Left kidney (tissue), 1 donor: ENCODE measurements at regions not wholly inside any gene's neighbourhood (a gene's known extent, or its start where the extent isn't known, plus 50 kb on each side); places are given as distances from the start of the nearest gene placed in this dataset.

Source experiments
- DNase-seq: peaks from one replicate; pipeline ENCODE4 v3.0.0-alpha.2; 2013

DNA sequence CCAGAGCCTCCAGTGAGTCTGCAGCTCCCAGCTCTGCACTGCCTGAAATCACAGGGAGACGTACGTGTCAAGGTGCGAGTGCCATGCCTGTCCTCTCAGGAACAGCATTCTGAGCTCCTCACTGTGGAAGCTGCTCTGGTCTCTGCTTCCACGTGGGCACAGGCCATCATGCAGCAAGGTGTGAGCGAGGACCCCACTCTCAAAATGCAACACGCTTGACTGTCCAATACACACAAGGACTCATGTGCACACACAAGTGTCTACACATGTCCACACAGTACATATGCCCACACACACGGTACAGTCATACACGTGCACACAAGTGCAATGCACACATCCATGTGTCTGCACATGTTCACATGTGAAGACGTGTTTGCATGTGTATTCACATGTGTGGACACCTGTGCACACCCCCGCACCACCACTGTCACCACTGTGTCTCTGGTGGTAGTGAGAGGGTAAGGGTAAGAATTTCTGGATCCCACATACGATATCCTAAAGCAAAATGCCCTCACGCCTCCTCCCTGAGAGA is 260.5 kb downstream of the DLL1 start:
- no peak for DNase-seq

DNA sequence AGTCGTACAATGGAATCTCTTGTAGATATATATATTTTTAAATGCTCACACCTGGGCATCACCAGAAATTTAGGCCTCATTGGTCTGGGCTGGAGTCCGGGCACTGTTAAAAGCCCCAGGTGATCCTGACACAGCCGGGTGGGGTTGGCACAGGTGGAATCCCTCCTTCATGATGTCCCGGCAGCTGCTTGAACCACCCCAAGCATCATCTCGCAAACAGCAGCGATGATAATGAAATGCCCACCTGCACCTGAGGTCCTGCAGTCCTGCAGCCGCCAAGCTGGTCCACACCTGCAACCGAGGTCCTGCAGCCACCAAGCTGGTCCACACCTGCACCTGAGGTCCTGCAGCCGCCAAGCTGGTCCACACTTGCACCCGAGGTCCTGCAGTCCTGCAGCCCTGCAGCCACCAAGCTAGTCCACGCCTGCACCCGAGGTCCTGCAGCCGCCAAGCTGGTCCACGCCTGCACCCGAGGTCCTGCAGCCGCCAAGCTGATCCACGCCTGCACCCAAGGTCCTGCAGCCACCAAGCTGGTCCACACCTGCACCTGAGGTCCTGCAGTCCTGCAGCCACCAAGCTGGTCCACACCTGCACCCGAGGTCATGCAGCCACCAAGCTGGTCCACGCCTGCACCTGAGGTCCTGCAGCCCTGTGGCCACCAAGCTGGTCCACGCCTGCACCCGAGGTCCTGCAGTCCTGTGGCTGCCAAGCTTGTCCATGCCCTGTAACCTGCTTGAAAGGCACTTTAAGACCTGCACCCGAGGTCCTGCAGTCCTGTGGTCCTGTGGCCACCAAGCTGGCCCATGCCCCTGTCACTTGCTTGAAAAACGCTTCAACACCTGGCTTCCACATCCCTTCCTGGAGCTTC is 261.2 kb downstream of the DLL1 start:
- DNase-seq = no peak

DNA sequence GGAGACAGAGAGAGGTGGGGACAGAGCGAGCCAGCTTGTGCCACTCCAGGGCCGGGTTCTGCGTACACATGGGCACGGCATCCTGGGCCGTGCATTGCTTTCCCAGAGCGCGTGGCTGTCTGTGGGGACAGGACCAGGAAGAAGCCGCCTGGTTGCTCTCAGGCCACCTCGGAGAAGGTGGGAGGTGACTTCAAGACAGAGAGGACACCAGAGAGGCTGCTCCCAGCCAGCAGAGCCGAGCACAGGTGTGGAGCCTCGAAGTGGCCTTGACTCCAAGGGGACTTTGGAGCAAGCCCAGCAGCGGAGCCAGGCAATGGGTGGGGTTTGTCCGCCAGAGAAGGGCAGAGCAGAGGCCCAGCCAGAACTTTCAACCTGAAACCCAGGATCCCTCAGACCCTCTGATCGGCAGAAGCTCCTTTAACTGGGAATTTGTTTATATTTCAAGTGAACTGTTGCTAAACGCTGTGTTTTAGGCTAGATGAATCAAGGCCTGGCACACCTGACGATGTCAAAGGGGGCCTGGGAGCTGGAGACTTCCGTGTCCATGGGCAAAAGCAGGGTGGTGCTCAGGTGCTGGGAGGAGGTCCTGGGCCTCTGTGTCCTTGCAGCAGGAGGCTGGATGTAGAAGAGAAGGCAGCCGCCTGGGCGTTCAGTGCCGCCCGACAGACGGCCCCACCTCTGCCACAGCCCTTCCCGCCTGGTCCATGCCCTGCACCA is 262.1 kb downstream of the DLL1 start:
- no peak for DNase-seq

DNA sequence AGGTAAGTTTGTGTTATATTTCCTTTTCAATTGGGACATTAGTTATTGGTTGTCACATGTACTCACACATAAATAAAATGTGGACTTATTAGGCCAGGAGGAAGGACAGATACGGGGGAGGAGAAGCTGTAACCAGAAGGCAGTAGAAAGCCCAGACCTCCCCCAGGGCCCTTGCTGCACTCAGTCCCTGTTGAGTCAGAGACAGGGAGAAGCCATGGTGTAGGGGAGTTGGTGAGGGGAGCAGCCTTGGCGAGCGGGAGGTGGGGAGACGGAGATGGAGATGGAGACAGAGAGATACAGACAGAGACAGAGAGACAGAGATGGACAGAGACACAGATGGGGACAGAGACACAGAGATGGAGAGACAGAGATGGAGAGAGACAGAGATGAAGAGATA is 263.2 kb downstream of the DLL1 start:
- DNase-seq = no peak

DNA sequence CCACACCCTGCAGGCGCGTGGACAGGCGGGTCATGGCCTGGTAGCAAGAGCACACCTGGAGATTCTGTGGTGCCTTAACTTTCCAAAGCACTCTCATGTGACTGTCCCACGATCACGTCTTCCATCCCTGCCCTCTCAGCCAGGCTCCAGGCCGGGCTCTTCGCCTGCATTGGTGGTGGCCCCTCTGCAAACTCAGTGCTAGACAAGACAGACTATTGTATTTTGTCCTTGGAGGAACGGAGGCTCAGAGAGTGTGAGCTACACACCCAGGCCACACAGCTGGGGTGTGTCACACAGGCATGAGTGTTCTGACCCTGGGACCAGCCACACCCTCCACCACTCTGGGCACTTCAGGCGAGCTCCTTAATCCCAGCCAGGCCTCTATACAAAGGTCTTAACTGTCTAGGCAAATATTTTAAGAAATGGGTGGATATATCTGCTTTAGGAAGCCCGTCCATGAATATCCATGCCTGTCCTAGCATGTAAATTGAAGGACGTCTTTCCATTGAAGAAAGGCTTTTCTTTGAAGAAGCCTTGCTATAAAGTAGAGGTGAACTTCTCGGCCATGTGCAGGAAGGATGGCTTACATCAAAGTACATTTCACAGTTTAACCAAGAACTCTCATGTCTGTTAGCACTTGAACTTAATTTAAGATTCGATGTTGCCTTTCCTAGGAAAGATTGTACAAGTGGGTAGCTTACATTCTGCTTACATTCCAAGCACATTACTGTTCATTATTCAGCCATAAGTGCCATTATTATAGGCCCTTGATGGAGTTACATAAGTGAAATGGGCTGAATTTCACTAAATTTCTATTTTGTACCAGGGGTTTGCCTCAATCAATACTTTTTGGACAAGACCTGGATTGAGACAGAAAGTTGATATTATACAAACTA is 263.9 kb downstream of the DLL1 start:
- no peak for DNase-seq

DNA sequence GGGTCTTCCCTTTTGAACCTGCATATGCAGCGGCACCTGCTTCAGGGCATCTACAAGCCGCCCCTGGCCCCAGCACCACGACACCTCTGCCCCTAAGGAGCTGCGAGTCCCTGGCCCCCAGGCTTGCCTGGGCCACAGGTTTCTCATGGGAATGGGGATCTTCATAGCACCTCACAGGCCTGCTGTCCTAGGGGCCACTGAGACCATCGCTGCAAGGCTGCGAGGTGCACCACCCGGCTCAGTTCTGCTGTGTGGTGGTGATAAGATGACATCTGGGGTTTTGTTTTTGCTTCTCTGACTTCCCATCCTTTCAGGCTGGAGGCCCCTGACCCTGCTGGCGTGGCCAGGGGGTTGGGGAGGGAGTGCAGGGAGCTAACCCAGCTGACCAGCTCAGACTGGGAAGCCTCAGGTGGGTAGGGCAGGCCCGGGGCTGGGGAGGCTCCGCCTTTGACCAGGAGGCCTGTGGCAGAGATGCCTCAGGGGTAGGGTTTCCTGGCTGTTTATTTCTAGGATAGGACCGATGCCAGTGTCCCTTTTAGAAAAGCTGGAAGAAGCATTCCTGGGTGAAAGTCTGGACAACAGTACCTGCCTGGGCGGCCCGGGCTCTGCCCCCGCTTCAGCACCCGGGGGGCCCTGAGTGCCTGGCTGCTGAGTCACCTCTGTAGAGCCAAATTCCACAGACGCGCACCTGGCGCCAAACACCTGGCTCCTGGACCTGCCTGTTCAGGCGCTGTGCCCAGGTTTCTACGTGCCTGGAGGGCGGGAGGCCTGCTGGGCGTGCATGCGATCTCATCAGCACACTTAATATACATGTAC is 264.7 kb downstream of the DLL1 start:
- DNase-seq = no peak

DNA sequence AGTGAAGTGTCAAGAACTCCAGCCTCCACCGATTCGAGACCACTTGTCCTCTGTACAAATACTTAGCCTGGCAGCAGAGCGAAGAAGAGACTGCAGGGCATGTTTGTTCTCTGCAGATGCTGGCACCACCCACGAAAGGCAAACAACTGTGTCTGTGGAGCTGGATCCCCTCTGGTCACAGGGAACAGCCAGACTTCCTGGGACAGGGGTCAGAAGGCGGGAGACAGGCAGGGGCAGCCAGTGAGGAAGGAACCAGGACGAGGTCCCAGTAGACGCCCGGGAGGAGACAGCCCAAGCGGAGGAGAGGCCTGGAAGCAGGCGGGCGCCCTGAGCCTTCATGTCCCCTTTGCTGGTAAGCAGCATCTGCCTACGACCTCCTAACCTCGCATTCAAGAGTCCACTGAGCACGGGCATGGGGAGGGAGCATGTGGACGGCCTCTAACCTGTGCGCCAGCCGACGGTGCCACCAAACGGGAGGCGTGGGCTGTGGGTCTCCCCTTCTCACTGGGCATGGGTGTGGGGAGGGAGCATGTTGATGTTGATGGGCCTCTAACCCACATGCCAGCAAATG is 265.5 kb downstream of the DLL1 start:
- DNase-seq = no peak

DNA sequence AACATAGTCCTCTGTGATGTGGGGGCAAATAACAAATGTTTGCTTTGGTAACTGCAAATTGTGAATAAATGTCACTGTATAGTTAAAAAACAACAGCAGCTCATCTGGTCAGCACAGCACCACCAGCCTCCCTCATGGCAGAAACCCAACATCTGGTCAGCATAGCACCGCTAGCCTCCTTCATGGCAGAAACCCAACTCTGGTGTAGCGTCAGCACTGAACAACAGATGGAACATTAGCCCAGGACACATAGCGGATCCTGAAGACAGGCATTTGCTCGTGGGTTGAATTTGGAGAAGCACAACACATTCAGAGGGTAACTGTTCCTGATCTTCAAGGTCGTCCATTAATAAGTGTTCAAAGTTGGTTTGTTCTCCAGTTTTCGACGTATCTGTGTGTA is 265.9 kb downstream of the DLL1 start:
- no peak for DNase-seq

DNA sequence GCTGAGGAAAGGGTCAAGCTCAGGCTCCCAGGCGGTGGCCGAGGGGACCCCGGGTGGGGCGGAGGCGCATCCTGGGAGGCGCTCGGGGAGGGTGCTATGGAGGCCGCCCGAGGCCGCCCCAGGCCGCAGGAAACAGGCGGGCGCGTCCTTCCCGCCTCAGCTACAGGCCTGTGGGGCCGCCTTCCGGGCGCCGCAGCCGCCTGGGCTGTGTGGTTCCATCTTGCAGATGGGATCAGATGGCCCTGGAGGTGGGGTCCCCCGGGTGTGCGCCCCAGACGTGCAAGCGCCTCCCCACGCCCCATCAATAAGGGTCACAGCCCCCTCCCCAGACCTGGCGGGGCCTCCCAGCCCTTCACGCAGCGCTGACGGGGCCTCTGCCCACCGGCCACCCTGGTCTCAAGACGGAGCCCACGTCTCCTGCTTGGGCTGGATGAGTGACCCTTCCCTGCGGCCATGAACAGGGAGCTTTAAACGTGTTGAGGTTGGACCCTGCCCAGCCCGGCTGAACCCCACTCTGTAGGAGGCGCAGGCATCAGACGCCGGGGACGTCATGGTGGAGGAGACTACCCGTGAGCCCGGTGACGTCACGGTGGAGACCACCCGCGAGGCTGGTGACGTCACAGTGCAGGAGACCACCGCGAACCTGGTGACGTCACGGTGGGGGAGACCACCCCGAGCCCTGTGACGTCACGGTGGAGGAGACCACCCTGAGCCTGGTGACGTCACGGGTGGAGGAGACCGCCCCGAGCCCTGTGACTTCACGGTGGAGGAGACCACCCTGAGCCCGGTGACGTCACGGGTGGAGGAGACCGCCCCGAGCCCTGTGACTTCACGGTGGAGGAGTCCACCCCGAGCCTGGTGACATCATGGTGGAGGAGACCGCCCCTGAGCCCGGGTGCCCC is 267.0 kb downstream of the DLL1 start:
- no peak for DNase-seq

DNA sequence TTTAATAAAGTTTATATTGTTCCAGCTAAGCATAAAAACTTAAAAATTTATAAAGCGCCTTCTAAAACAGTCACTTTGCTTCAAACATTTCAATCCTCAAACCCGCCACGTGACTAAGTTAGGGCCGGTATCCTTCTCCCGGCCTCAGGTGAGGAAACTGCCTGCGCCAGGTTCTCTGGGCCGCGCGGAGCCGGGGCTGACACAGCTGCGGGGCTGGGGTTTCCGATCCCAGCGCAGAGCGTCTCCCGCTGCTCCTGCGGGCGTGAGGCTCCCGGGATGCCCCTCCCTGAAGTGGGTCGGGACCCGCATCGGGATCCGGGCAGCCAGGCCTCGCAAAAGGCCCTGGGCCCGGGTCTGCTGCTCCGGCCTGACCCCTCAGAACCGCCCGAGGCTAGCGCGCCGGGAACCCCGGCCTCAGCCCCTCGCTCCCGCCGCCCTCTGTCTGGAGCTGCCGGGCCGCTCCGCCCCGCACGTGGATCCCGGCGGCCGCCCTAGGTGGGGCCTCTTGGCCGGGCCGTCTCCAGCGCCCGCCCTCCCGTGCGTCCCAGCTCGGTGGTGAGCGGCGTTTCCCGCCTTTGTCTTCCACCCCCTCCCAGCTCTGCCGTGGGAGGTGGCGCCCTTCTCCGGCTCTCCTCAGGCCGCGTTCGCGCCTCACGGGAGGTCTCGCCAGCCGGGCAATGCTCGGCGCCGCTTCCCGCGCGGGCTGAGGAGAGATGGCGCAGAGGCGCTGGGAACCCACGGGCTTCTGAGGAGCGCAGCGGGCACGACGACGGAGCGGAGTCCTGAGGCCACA is 267.9 kb downstream of the DLL1 start:
- DNase-seq = no peak

DNA sequence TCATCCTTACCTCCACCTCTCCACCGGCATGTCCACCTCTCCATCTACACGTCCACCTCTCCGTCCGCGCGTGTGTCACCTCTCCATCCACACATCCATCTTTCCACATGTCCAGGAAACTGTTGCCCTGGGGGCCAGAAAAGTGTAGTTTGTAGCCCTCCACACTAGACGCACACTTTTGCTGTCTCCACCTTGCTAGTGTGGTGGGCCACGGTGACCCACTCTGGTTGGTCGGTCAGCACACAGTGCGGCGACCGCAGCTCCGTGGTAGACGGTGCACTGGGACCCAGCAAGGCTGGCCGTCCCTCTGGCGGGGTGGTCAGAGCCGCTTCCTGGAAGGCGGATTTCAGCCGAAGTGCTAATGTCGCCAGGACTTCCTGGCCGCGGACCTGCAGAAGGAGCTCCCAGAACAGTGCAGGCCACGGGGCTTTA is 268.6 kb downstream of the DLL1 start:
- no peak for DNase-seq

DNA sequence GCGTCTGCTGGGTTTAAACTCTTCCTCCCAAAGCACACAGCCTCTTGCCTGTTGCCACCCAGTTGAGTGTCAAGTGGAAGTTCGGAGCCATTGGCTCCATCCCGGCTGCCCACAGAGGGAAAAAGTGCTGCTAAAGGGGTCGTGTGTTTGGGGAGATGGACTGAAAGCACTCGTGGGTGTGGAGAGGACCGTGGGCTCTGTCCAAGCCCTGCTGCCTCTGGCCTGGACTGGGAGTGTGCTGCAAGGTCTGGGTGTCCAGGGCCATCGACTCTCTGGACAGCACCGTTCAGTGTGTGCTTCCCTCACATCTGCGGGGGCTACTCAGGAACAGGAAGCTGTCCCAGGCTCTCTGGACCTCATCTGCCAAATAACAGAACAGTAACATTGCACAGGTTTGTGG is 269.3 kb downstream of the DLL1 start:
- DNase-seq = no peak

DNA sequence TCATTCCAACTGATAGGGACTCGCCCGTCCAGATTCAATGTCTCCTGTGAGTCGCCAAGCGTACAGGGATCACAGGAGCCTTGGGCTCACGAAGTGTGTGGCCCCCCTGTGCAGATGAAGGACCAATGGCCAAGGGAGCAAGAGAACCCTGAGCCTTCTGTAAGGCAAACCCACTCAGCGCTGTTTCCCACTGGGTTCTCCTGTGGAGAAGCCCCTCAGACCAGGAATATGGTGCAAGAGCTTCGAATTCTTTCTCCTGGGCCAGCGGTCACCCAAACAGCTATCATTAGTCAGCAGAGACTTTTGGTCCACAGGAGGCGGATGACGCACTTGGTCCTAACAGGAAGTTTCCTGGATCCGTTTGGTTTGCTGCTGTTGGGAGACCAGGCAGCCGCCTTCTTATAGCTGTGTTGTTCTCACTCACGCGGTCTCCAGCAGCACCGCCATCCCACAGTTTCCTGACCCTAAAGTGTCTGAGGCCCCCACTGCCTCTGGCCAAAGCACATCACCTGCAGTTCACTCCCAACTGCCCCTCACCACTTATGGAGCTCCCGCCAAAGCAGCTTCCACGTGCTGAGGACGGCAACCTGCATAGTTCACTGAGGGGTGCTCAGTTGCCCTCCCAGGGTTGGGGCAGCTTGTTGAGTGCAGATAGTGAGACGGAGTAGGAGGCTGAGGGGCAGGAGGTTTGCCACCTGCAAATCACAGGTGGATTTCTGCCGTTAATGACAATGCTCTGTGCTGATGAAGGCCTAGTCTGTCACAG is 268.6 kb downstream of the ERMARD start:
- DNase-seq = no peak

DNA sequence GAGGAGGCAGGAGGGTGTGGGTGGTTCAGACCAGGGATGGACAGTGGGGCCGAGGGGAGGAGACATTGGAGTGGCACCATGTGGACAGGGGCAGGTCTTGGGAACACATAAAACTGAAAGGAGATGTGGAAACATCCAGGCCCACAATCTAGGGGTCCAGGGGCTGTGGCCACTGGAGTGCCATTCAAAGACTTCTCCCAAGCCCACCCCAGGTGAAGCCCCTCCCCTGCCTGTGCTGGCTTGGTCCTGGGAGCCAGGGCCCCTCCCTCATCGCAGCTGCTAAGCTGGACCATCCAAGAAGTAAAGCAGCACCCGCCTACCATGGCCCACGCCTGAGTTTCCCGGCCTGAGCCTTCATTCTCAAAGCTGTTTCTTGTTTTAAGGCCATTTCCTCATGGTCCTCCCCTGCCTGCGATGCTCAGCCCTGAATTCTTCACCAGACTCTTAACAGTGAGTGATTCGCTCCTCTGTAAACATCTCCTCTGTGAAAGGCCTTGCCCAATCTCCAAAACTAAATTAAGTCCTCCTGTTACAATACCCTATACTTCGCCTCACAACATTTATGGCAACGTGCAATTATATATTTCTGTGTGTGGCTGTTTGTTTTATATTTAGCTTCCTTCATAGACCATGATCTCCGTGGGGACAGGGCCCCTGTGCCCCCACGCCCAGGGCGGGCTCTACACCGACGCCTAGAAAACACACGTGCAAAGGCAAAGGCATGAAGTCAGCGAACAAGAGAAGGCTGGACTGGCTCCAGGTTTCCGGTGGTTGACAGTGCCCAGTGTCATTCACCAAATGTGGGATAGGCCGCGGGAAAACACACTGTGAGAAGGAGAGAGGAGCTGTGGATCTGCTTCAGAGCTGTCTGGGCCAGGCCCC is 267.8 kb downstream of the ERMARD start:
- DNase-seq = no peak

DNA sequence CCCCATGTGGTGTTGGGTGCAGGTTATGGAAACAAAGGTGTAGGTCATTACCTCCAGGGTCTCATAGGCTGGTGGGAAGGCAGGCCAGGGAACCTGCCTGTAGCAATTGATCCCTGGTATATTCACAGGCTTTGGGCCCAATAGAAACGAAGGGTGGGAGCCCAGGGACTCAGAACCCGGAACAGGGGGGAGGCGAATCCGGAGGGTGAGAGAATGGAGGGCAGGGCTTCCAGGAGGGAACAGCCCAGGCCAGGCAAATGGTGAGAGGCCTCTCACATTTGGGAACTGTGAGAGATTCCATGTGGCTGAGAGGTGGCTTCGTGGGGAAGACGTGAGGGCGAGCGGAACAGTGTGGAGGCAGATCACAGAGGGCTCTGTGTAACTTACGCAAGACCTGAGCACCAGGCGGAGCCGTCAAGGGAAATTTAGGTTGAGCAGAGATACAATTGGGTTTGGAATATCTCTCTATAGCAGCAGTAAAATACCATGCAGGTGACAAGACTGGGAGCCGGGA is 267.1 kb downstream of the ERMARD start:
- DNase-seq = no peak

DNA sequence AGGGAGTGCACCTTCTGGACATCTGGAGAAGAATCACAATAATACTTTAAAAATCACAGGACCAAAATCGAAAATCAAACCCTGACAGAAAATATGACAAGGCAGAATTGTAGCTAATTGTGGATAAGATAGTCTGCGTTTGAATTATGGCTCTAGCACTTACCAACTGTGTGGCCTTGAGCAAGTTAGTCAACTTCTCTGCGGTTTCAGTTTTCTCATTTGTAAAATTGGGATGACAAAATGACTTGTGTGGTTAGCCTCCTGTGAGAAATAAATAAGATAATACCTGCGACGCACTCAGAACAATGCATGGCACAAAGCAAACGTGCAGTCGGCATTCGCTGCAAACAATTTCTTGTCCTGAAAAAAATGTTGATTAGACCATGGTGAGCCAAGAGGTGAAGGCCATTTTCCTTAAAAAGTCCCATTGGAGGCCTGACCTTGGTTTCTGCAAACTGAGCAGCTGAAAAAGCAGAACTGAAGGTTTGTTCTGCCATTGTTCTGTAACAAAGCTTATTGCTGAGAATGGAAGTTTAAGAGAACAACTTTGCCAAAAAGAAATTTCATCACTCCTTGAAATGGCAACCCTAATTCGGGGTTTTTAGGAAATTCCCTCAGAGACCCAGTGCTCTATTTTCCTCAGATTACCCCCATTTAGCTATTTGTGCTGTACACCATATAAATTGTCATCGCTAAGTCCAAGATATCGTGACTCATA is 266.3 kb downstream of the ERMARD start:
- DNase-seq = no peak
